Neural progenitor cell (in vitro differentiated cells): ENCODE measurements at regions not wholly inside any gene's neighbourhood (a gene's known extent, or its start where the extent isn't known, plus 50 kb on each side); places are given as distances from the start of the nearest gene placed in this dataset.
"Not testable (repeated sequence)": the region's sequence is repeated elsewhere in the genome, so short reads cannot be mapped to it uniquely, and the experiment has no call there.

Experiments
- DNase-seq: peaks from one replicate; pipeline ENCODE4 v3.0.0-alpha.2; 2016; ENCODE audit warnings: low spot score
- H2AFZ ChIP-seq: fragments of 200-600 bp; sonication (generic); replicated peaks from 2 replicates; pipeline ENCODE4 v1.6.1; 2016; ENCODE audit warnings: antibody characterized with exemption
- H3F3A ChIP-seq: fragments of 200-600 bp; sonication (generic); 2 replicates; pipeline ENCODE4 v1.6.1; 2016; ENCODE audit warnings: antibody characterized with exemption, low read depth
- H3K27ac ChIP-seq: fragments of 200-600 bp; sonication (generic); 2 replicates; pipeline ENCODE4 v1.5.1; 2016; ENCODE audit warnings: mild to moderate bottlenecking
- H3K27me3 ChIP-seq: fragments of 200-600 bp; sonication (generic); 2 replicates; pipeline ENCODE4 v1.6.1; 2016; ENCODE audit warnings: mild to moderate bottlenecking, moderate library complexity
- H3K36me3 ChIP-seq: fragments of 200-600 bp; sonication (generic); 2 replicates; pipeline ENCODE4 v1.5.1; 2016
- H3K4me1 ChIP-seq: fragments of 200-600 bp; sonication (generic); 2 replicates; pipeline ENCODE4 v1.6.1; 2016; ENCODE audit warnings: mixed run types
- H3K4me2 ChIP-seq: fragments of 200-600 bp; sonication (generic); 2 replicates; pipeline ENCODE4 v1.6.1; 2016
- H3K4me3 ChIP-seq: fragments of 200-600 bp; sonication (generic); 2 replicates; pipeline ENCODE4 v1.5.1; 2016
- H3K79me2 ChIP-seq: fragments of 200-600 bp; sonication (generic); 2 replicates; pipeline ENCODE4 v1.6.1; 2016; ENCODE audit warnings: low read depth
- H3K9ac ChIP-seq: fragments of 200-600 bp; sonication (generic); 2 replicates; pipeline ENCODE4 v1.6.1; 2016
- H3K9me3 ChIP-seq: fragments of 200-600 bp; sonication (generic); 2 replicates; pipeline ENCODE4 v1.5.1; 2016; ENCODE audit warnings: low read depth
- H4K20me1 ChIP-seq: fragments of 200-600 bp; sonication (generic); 2 replicates; pipeline ENCODE4 v1.6.1; 2016; ENCODE audit warnings: low read depth
- H3K27ac Mint-ChIP-seq: 3 replicates; pipeline ENCODE4 v1.8.0; 2021; ENCODE audit warnings: mixed read lengths
- H3K27me3 Mint-ChIP-seq: 2 replicates; pipeline ENCODE4 v1.8.0; 2022; ENCODE audit warnings: low read depth, mild to moderate bottlenecking, inconsistent platforms, moderate library complexity, mixed read lengths; ENCODE audit not compliant: insufficient read depth
- H3K36me3 Mint-ChIP-seq: 3 replicates; pipeline ENCODE4 v1.8.0; 2021; ENCODE audit warnings: mixed read lengths
- H3K4me1 Mint-ChIP-seq: 3 replicates; pipeline ENCODE4 v1.8.0; 2021; ENCODE audit warnings: mixed read lengths
- H3K4me3 Mint-ChIP-seq: 3 replicates; pipeline ENCODE4 v1.8.0; 2021; ENCODE audit warnings: mild to moderate bottlenecking, moderate library complexity, mixed read lengths
- H3K9me3 Mint-ChIP-seq: 3 replicates; pipeline ENCODE4 v1.8.0; 2020; ENCODE audit warnings: mixed read lengths
- CTCF ChIP-seq: fragments of 200-600 bp; sonication (generic); IDR thresholded peaks from 2 replicates; pipeline ENCODE4 v1.5.1; 2017; ENCODE audit warnings: antibody characterized with exemption, mild to moderate bottlenecking
- EZH2 ChIP-seq: fragments of 200-600 bp; sonication (generic); IDR thresholded peaks from 2 replicates; pipeline ENCODE4 v1.6.1; 2017; ENCODE audit warnings: antibody characterized with exemption, mild to moderate bottlenecking, moderate library complexity
- EZH2phosphoT487 ChIP-seq: fragments of 200-600 bp; sonication (generic); IDR thresholded peaks from 2 replicates; pipeline ENCODE4 v1.6.1; 2017; ENCODE audit warnings: antibody characterized with exemption

DNA sequence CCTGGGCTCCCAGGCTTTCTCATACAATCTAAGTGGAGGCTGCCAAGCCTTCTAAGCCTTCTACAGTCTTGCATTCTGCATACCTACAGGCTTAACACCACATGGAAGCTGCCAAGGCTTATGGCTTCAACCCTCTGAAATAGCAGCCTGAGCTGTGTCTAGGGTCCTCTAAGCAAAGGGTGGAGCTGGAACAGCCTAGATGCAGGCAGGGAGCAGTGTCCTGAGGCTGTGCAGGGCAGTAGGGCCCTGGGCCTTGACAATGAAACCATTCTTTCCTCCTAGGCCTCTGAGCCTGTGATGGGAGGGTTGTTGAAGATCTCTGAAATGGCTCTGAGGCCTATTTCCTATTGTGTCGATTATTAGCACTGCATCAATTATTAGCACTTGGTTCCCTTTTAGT, 150.9 kb upstream of the GRK3 start:
- Histone ChIP-seq H3K79me2 (no peaks in the 10 kb centered on the region), H3K27ac (no peak overlapping the region), H2AFZ (no peak overlapping the region), H3K36me3 (no peaks in the 10 kb centered on the region), H3K4me1 (no peaks in the 10 kb centered on the region), H3K4me3 (no peak overlapping the region), H4K20me1 (no peaks in the 10 kb centered on the region), H3K9ac (no peak overlapping the region), H3F3A (no peaks in the 10 kb centered on the region), H3K27me3 (peaks cover 20% of the 10 kb centered on the region), H3K9me3 (no peaks in the 10 kb centered on the region), H3K4me2 (no peak overlapping the region)
- Mint-ChIP-seq H3K27me3 (peaks cover 19% of the 10 kb centered on the region), H3K4me3 (no peak overlapping the region), H3K36me3 (no peaks in the 10 kb centered on the region), H3K4me1 (no peaks in the 10 kb centered on the region), H3K27ac (no peak overlapping the region), H3K9me3 (peaks cover 8% of the 10 kb centered on the region)
- TF ChIP-seq EZH2phosphoT487 (no peak), EZH2 (no peak)
- DNase-seq, result no peak

DNA sequence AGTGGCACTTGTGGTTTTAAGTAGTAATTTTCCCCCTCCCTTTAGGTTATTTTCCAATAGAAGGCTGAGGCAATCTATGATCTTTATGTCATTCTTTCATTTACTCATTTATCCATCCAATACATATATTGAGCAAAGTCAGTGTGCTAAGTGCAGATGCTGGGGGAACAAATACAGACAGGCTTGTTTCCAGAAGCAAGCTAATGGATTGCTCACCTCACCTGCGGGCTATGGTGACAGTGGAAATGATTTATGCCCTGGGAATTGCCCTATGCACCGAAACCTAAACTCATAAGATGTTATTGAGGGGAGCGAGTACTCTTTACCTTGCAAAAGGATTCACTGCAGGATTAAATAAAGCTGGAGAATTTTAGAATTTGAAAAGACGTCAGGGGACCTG, 148.7 kb upstream of the GRK3 start:
- H3K4me2 ChIP-seq, H3K36me3 Mint-ChIP-seq, H3K9me3 ChIP-seq, H3K79me2 ChIP-seq, H3K36me3 ChIP-seq, H3K4me3 Mint-ChIP-seq, H4K20me1 ChIP-seq, H3K27ac ChIP-seq, DNase-seq, H3K4me3 ChIP-seq, H3K4me1 ChIP-seq, H3K27ac Mint-ChIP-seq, H3K9ac ChIP-seq, H2AFZ ChIP-seq: not testable (repeated sequence)
- Mint-ChIP-seq H3K4me1 (peaks cover 12% of the 10 kb centered on the region), H3K9me3 (peaks cover 12% of the 10 kb centered on the region), H3K27me3 (peaks cover 36% of the 10 kb centered on the region)
- Histone ChIP-seq H3F3A (peaks cover 11% of the 10 kb centered on the region), H3K27me3 (peaks cover 42% of the 10 kb centered on the region)

DNA sequence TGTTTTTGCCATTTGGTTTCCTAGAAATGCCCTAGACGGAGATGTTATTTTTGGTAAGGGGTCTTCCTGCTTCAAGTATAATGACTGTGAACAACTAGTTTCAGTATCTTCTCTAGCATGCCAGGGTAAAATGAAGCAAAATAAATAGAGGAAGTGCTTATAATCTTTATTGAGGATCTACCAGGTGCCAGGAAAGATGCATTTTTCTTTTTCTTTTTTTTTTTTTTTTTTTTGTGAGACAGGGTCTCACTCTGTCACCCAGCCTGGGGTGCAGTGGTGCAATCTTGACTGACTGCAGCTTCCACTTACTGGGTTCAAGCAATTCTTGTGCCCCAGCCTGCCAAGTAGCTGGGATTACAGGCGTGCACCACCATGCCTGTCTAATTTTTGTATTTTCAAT, 146.6 kb upstream of the GRK3 start:
- Mint-ChIP-seq H3K27me3 (peaks cover 45% of the 10 kb centered on the region), H3K9me3 (peaks cover 11% of the 10 kb centered on the region), H3K4me1 (peaks cover 16% of the 10 kb centered on the region)
- not testable (repeated sequence) for H3K36me3 ChIP-seq, H3K27ac ChIP-seq, H3K27ac Mint-ChIP-seq, DNase-seq, H3K4me3 ChIP-seq, H3K79me2 ChIP-seq, H3K9me3 ChIP-seq, H3K4me3 Mint-ChIP-seq, H2AFZ ChIP-seq, H3K36me3 Mint-ChIP-seq, H3K9ac ChIP-seq, H4K20me1 ChIP-seq, H3K4me2 ChIP-seq
- Histone ChIP-seq H3K4me1 (peaks cover 16% of the 10 kb centered on the region), H3K27me3 (peaks cover 62% of the 10 kb centered on the region), H3F3A (peaks cover 20% of the 10 kb centered on the region)

DNA sequence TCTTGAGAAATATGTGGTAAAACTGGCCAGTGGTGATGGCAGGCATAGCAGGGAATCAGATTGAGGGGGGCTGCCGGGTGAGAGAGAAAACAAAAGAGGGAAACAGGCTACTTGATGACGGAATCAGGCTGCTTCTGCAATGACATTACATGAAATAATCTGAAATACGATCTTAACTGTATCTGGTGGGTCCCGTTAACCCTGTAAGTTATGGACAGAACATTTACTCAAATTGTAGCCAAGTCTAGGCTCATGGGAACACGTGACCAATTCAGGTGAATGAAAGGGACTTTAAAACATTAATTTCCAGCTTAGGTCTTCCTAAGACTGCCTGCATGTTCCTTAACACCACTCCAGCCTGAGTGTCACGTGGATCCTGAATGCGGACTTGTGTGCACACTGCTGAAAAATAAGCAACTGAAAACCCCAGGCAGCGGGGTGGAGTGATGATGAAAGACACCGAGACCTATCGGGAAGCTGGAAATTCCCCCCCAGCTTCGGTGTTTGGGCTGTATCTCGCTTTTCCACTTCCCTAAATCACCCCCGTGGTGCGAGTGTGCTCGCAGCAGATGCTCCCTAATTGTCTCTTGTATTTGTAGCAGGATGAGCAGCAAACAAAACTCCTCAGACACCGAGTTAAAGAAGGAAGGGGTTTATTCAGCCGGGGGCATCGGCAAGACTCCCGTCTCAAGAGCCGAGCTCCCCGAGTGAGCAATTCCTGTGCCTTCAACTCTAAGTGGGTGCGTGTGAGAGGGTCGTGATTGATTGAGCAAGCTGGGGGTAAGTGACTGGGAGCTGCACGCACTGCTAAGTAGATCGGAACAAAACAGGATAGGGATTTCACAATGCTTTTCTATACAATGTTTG, 145.0 kb upstream of the GRK3 start:
- no peak for DNase-seq
- Histone ChIP-seq H3K4me2 (peak overlapping the region; percentile 45), H3F3A (peaks cover 20% of the 10 kb centered on the region), H3K36me3 (no peaks in the 10 kb centered on the region), H3K4me3 (no peak overlapping the region), H3K4me1 (peaks cover 16% of the 10 kb centered on the region), H3K9me3 (no peaks in the 10 kb centered on the region), H3K27me3 (peaks cover 79% of the 10 kb centered on the region), H3K27ac (no peak overlapping the region), H3K79me2 (no peaks in the 10 kb centered on the region), H2AFZ (peak overlapping the region; percentile 17), H4K20me1 (no peaks in the 10 kb centered on the region), H3K9ac (no peak overlapping the region)
- TF ChIP-seq CTCF (no peak), EZH2phosphoT487 (no peak), EZH2 (no peak)
- Mint-ChIP-seq H3K4me3 (peak overlapping the region; percentile 33), H3K4me1 (peaks cover 16% of the 10 kb centered on the region), H3K36me3 (no peaks in the 10 kb centered on the region), H3K27me3 (peaks cover 48% of the 10 kb centered on the region), H3K27ac (no peak overlapping the region), H3K9me3 (peaks cover 4% of the 10 kb centered on the region)

GRCh38 chr22:25420114-25420441, 144.4 kb upstream of the GRK3 start:
- H3K4me1 ChIP-seq, result peaks cover 16% of the 10 kb centered on the region
- peak overlapping the region; percentile 45 for H3K4me2 ChIP-seq
- not testable (repeated sequence) for H3K9me3 Mint-ChIP-seq, DNase-seq, H2AFZ ChIP-seq, H3K79me2 ChIP-seq, H3K36me3 Mint-ChIP-seq, H3K9me3 ChIP-seq, H3K27ac Mint-ChIP-seq, H3K9ac ChIP-seq, H3K27ac ChIP-seq, H4K20me1 ChIP-seq, H3K36me3 ChIP-seq, H3K4me3 ChIP-seq
- peaks cover 79% of the 10 kb centered on the region for H3K27me3 ChIP-seq
- Mint-ChIP-seq H3K4me1 (peaks cover 16% of the 10 kb centered on the region), H3K4me3 (peak overlapping the region; percentile 33), H3K27me3 (peaks cover 48% of the 10 kb centered on the region)
- peaks cover 20% of the 10 kb centered on the region for H3F3A ChIP-seq
